GM12891 (cell line): ENCODE measurements at regions not wholly inside any gene's neighbourhood (a gene's known extent, or its start where the extent isn't known, plus 50 kb on each side); places are given as distances from the start of the nearest gene placed in this dataset.

Experiments
- DNase-seq: peaks from one replicate; pipeline ENCODE4 v3.0.0; 2011; ENCODE audit warnings: low spot score; ENCODE audit not compliant: insufficient read length
- FAIRE-seq: peaks from 2 replicates; lab custom pipeline; 2011; peaks lifted over from hg19 to GRCh38; lab: Jason Lieb, UNC
- PAX5 ChIP-seq: IDR thresholded peaks from 2 replicates; pipeline ENCODE4 v1.6.1; 2011; ENCODE audit warnings: low read length, moderate library complexity, mild to moderate bottlenecking; ENCODE audit not compliant: insufficient read depth, severe bottlenecking
- POLR2A ChIP-seq: IDR thresholded peaks from 2 replicates; pipeline ENCODE4 v1.6.1; 2011; ENCODE audit warnings: low read depth, low read length, control low read depth
- POLR2AphosphoS5 ChIP-seq: IDR thresholded peaks from 2 replicates; pipeline ENCODE4 v1.6.1; 2011; ENCODE audit warnings: low read depth, low read length, control low read depth
- POU2F2 ChIP-seq: IDR thresholded peaks from 2 replicates; pipeline ENCODE4 v1.6.1; 2011; ENCODE audit warnings: low read depth, mild to moderate bottlenecking, control low read depth, low read length, moderate library complexity
- SPI1 ChIP-seq: IDR thresholded peaks from 2 replicates; pipeline ENCODE4 v1.6.1; 2011; ENCODE audit warnings: low read depth, low read length, control low read depth
- TAF1 ChIP-seq: IDR thresholded peaks from 2 replicates; pipeline ENCODE4 v1.6.1; 2011; ENCODE audit warnings: low read depth, low read length, control low read depth

DNA sequence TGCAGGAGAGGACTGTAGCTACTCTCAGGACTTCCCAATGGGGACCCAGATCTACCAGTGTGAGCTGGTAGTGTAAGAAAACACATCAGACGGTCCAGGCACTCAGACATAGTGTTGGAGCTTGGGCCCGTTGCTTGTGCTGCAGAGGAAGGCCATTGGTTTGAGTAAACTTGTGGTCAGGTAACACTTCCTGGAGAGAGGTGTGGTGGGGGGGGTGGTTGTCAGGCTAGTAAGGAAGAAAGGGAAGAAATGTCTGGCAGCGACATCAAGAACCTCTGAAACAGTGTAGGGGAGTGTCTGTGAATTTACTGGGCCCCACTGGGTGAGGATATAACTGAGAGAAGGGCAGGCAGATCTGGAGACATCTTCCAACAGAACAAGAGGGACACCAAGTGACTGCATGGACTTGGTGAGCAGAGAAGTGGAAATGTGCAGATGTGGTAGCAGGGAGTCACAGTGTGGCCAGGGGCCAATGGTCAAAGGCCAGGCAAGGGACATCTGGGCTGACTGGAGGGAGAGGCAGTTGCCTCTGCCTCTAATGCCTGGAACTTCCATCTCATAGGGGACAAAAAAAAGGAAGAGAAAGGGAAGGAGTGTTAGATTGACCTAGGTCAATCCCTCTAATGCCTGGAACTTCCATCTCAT is 63.7 kb upstream of the MRPS22 start:
- FAIRE-seq (no peak), DNase-seq (no peak)
- TF ChIP-seq TAF1 (no peak), POLR2AphosphoS5 (no peak), POLR2A (no peak), PAX5 (no peak), SPI1 (no peak), POU2F2 (no peak)

DNA sequence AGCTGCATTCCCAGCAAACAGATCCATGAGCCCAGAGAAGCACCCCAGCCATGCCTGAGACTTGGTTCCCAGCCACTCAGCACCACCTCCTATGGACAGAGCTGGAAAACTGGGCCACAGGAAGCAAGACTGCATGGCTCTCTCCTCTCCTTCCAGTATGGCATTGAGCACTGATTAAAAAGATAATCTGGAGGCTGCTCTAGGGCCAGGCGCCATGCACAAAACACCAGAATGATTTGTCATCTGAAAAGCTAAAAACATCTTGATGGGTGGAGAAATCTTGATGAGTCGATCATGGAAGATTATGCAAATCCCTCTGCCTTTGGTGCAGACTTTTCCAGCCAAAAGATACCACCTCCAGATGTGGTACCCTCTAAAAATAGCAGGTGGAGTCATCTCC is 62.7 kb upstream of the MRPS22 start:
- no peak for DNase-seq
- no peak for FAIRE-seq
- TF ChIP-seq SPI1, result no peak
- no peak for TF ChIP-seq POLR2A
- TF ChIP-seq PAX5, result no peak
- TF ChIP-seq POLR2AphosphoS5, result no peak
- TF ChIP-seq TAF1, result no peak
- no peak for TF ChIP-seq POU2F2

DNA sequence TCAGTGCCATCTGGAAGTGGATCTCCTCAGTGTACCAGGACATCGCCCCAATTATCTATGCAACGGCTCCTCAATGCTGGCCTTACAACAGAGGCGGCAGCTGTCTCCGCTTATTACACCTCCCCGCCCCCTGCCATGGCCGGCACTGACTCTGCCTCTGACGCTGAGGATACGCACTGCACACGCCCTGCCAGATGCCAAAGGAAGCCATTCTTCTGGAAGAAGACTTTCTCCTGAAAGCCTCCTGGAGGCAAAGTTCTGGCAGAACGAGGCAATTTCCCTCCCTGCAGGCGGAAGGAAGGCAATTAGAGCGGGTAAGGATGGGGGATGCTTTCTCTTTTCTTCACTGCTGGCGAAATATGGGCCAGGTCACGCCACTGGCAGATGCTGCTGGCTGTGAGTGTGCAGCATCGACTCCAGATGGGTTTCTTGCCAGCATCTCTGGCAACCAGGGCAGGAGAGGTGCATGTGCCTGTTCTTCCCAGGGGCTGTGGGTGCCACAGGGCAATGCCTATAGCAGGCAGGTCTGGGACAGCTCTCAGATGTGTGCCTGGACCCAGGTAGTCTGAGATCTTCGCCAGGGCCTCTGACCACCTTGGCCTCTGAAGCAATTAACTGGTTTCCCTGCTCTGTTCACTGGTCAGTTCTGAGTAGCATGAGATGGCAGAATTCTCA is 62.2 kb upstream of the MRPS22 start:
- TF ChIP-seq SPI1 (no peak), TAF1 (no peak), PAX5 (no peak), POLR2AphosphoS5 (no peak), POU2F2 (no peak), POLR2A (no peak)
- FAIRE-seq, result no peak

DNA sequence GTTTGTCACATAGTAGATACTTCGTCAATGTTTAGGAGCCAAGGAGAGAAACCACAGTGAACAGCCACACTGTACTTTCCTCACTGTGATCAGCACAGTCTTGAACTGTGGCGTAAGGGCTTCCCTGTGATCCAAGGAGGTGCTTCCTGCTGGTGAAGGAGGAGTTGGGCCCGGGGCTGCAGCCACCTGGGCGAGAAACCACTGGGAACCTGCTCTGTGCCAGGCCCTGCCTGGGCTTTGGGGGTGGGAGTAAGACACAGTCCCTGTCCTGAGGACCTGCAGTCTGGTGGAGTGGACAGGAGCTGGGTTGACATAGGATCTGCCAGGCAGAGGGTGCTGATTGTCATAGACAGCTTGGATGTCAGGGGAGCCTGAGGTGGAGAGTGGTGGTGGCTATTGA is 60.5 kb upstream of the MRPS22 start:
- TF ChIP-seq TAF1 (no peak), POLR2AphosphoS5 (no peak), PAX5 (no peak), SPI1 (no peak), POU2F2 (no peak), POLR2A (no peak)
- DNase-seq (no peak), FAIRE-seq (no peak)

More for the DNA sequence above, 62.2 kb upstream of the MRPS22 start:
- no peak for DNase-seq

DNA sequence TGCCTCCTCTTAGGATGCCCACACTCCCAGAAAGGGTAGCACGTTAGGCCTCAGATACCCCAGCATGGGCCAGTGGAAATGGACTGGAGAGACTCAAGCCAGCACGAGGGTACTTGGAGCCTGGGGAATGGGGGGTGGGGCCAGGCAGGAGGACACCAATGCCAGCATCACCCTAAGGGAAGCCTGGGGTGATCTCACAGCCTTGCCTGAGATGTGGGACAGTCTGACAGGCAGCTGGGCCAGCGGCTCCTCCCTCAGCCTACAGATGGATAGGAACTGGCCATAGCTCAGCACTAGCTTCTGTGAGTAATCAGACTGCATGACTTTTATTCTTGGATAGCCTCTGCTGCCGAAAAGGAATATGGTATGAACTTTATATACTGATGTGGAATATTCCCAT is 59.6 kb upstream of the MRPS22 start:
- TF ChIP-seq POLR2A (no peak), POU2F2 (no peak), SPI1 (no peak), POLR2AphosphoS5 (no peak), TAF1 (no peak), PAX5 (no peak)
- DNase-seq, result no peak
- no peak for FAIRE-seq

DNA sequence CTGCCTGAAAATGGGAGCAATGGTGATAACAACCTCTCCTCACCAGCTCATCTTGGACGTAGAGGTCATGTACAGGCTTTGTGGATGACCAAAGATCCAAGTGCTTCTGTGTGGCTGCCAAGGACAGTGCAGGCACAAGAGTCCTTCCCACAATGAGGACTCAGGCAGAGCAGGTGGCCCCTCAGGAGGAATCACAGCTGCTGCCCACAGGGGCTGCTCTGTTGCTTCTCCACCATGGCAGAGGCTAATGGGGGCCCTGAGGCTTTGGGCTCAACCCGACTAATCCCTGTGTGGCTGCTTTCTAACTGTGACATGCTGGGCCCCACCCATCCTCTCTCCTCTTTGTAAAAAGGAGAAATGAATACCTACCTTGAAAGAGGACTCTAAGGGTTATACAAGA is 58.1 kb upstream of the MRPS22 start:
- TF ChIP-seq POLR2A, result no peak
- TF ChIP-seq POU2F2, result no peak
- no peak for TF ChIP-seq PAX5
- FAIRE-seq (no peak), DNase-seq (no peak)

DNA sequence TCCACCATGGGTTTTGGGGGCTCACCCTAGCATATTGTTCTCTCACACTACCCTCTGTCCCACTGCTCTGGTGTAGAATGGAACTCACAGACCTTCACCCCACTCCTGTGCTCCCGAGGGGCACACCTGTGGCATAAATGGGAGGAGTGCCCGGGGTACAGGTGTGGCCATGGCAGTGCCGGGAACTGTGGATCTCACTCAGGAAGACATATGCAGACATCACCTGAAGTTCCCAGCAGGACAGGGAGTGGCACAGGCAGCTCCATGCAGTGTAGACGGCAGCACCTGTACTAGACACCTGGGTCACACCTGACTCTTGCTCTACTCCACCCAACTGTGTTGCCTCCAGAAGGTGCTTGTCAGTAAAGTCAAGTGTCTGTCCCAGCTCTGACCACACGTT is 57.6 kb upstream of the MRPS22 start:
- DNase-seq, result no peak
- FAIRE-seq, result no peak
- TF ChIP-seq SPI1 (no peak), POLR2AphosphoS5 (no peak), POLR2A (no peak), PAX5 (no peak), POU2F2 (no peak), TAF1 (no peak)

DNA sequence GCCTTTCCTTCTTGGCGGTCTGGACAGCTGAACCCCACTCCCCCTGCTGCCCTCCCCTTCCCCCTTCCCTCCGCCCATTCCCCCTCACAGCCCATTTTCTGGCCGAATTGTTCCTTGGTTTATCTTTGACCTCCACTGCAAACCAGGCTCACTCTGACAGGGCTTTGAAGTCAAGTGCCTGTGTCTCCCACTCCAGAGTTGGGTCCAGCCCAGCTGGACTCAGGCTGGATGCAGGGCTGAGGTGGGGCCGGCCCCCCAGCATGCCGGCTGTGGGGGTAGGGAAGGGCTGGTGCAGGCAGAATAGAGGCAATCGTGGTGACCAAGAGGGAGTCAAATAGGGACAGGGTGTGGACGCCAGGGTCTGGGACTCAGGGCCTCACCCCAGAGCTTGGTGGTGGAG is 57.0 kb upstream of the MRPS22 start:
- no peak for DNase-seq
- TF ChIP-seq PAX5 (no peak), POLR2AphosphoS5 (no peak), POU2F2 (no peak), POLR2A (no peak), SPI1 (no peak), TAF1 (no peak)
- FAIRE-seq, result no peak

DNA sequence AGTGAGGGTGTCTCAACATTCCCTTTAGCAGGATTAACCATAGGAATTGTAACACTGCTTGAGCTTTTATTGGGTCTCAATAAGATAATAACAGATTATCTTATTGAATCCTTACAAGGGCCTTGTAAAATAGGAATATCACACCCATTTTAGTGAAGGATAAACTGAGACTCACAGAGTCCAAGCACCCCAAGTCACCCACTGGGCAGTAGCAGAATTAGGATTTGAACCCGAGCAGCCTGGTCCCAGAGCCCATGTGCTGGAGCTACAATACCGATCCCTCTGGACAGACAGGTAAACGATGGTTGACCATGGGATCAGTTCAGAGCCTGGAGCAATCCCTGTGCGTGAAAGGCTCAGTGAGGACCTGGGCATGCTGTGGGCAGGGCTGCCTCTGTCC is 56.3 kb upstream of the MRPS22 start:
- no peak for FAIRE-seq
- DNase-seq, result no peak
- TF ChIP-seq TAF1 (no peak), POU2F2 (no peak), SPI1 (no peak), POLR2AphosphoS5 (no peak), PAX5 (no peak)
